Colonic mucosa (tissue), 4 donors: ENCODE measurements at regions not wholly inside any gene's neighbourhood (a gene's known extent, or its start where the extent isn't known, plus 50 kb on each side); places are given as distances from the start of the nearest gene placed in this dataset.
"Not testable (repeated sequence)": the region's sequence is repeated elsewhere in the genome, so short reads cannot be mapped to it uniquely, and the experiment has no call there.

Experiments used
- DNase-seq: peaks from one replicate; pipeline ENCODE4 v3.0.0-alpha.2; 2020
- H3K27ac ChIP-seq: fragments of 200-600 bp; one replicate; pipeline ENCODE4 v1.8.0; 2021
- H3K27me3 ChIP-seq: fragments of 200-600 bp; one replicate; pipeline ENCODE4 v1.8.0; 2021
- H3K36me3 ChIP-seq: fragments of 200-600 bp; one replicate; pipeline ENCODE4 v1.8.0; 2021
- H3K4me1 ChIP-seq: fragments of 200-600 bp; one replicate; pipeline ENCODE4 v1.8.0; 2021; ENCODE audit warnings: mild to moderate bottlenecking
- H3K4me3 ChIP-seq: fragments of 200-600 bp; one replicate; pipeline ENCODE4 v1.8.0; 2021
- H3K9ac ChIP-seq, 2 donors: one replicate each; pipeline ENCODE4 v1.7.0; 2013; ENCODE audit warnings: control low read depth in 2 of 2, low read depth in 2 of 2, low read length in 2 of 2
- H3K9me3 ChIP-seq: fragments of 200-600 bp; one replicate; pipeline ENCODE4 v1.8.0; 2021
- intact Hi-C: fragments of 100-400 bp; cut with DNase I; formaldehyde crosslinking; loops from one replicate; pipeline ENCODE4 v1.14.1; 2022
- TF ChIP-seq, protein P1 (sequence below): fragments of 200-600 bp; IDR thresholded peaks from one replicate; pipeline ENCODE4 v1.8.0; 2022; ENCODE audit warnings: antibody characterized with exemption, mild to moderate bottlenecking
- donor health status: healthy.
- donor health status: DM: no; HTN: no; CAD: no.
- donor health status: DM: no; HTN: no; CAD: no.

DNA sequence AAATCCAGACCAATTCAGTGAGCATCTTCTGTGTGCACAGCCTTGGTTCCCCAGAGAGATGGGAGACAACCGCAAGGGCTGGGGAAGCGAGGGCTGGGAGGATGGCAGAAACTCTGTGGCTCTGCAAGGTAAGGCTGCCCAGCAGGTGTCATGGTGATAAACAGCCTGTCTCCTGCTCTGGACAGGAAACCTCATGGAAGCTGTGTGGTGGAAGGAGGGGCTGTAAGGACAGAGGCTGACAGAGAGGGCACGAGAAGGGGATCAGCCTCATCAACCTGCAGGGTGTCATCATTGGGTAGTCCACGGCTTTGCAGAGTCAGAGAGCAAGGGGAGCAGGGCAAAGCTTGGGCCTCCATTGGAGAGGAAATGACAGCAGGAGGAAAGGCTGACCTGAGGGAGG, 138.4 kb upstream of the CADM1 start:
- TF ChIP-seq, protein P1, sequence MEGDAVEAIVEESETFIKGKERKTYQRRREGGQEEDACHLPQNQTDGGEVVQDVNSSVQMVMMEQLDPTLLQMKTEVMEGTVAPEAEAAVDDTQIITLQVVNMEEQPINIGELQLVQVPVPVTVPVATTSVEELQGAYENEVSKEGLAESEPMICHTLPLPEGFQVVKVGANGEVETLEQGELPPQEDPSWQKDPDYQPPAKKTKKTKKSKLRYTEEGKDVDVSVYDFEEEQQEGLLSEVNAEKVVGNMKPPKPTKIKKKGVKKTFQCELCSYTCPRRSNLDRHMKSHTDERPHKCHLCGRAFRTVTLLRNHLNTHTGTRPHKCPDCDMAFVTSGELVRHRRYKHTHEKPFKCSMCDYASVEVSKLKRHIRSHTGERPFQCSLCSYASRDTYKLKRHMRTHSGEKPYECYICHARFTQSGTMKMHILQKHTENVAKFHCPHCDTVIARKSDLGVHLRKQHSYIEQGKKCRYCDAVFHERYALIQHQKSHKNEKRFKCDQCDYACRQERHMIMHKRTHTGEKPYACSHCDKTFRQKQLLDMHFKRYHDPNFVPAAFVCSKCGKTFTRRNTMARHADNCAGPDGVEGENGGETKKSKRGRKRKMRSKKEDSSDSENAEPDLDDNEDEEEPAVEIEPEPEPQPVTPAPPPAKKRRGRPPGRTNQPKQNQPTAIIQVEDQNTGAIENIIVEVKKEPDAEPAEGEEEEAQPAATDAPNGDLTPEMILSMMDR = no peak
- no peaks in the 10 kb centered on the region for H3K27me3 ChIP-seq

DNA sequence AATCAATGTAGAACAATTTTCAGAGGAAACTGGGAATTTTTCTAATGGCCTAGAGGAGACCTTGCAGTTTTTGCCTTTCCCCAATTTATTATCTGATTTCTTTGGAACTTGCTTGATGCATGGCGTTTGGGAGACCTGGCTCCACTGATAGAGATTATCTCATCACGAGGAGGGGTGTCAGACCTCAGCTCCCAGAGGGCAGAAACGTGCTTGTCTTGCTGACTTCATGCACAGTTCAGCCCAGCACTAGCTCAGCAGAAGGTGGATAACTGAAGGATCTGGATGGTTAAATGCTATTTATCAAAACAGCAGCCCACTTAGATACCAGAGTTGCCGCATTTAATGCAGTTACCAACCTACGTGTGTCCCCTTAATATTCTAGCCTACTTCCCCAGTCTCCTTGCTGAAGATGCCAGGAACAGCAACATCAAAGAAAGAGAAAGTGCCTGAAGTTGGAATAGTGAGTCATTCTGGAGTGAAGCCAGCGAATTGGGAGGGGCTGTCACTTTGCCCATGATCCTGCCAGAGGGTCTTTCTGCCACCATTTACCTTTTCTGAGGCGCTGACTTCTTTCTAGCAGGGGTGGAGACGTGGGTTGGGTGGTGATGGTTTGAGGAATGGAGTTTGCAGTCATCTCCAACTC, 133.5 kb upstream of the CADM1 start:
- H3K27ac ChIP-seq = no peak overlapping the region
- no peak for DNase-seq
- TF ChIP-seq, protein P1 = no peak
- H3K27me3 ChIP-seq = no peaks in the 10 kb centered on the region
- no peak overlapping the region for H3K4me3 ChIP-seq
- H3K4me1 ChIP-seq = no peaks in the 10 kb centered on the region
- H3K9me3 ChIP-seq = no peaks in the 10 kb centered on the region
- no peaks in the 10 kb centered on the region for H3K36me3 ChIP-seq
- intact Hi-C loops = no loop called here
- H3K9ac ChIP-seq = no peak overlapping the region

More for the DNA sequence above, 138.4 kb upstream of the CADM1 start:
- intact Hi-C loops = no loop called here
- H3K9me3 ChIP-seq = no peaks in the 10 kb centered on the region
- no peaks in the 10 kb centered on the region for H3K4me1 ChIP-seq
- no peak for DNase-seq
- no peak overlapping the region for H3K27ac ChIP-seq
- H3K9ac ChIP-seq = no peak overlapping the region
- no peak overlapping the region for H3K4me3 ChIP-seq
- no peaks in the 10 kb centered on the region for H3K36me3 ChIP-seq

DNA sequence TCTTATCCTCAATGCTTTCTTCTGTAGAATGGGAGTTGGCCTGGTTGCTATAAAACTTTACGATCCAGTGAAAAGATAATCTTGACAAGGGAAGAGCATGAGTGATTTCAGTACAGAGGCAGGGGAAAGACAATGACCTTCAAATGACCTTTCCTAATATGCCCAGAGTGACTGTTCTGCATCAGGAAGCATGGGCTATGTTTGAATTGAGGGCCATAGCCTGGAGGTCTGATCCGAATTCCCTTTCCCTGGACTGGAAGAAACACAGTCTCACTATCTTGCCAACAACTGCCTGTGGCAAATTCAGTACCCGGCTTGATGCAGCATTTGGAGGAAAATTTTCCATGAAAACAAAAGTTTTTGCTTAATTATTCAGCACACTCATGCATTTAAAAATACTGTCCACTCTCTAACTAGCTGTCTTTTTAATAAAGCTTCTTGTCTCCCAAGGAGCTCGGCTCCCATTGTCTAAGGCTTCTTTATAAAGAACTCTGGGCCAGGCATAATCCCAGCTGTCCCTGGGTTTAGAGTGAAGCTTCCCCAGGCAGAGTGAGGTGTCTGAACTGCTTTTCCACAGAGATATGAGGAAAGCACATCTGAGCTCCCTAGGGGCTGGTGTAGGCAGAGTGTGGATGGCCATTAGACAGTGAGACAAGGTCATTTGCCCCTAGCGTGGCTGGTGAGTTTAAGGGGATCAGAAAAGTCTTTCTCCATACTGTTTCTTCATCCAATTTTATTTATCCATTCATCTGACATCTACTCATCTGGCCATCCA, 132.7 kb upstream of the CADM1 start:
- TF ChIP-seq, protein P1 = no peak
- Histone ChIP-seq H3K9ac (no peak overlapping the region), H3K4me1 (no peaks in the 10 kb centered on the region), H3K27me3 (no peaks in the 10 kb centered on the region), H3K9me3 (no peaks in the 10 kb centered on the region), H3K27ac (no peak overlapping the region), H3K4me3 (no peak overlapping the region), H3K36me3 (no peaks in the 10 kb centered on the region)
- DNase-seq = no peak
- intact Hi-C loops = no loop called here

DNA sequence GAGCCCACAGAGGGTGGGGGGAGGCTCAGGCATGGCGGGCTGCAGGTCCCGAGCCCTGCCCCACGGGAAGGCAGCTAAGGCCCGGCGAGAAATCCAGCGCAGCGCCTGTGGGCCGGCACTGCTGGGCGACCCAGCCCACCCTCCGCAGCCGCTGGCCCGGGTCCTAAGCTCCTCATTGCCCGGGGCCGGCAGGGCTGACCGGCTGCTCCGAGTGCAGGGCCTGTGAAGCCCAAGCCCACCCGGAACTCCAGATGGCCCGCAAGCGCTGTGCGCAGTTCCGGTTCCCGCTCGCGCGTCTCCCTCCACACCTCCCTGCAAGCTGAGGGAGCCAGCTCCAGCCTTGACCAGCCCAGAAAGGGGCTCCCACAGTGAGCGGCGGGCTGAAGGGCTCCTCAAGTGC, 129.8 kb upstream of the CADM1 start:
- H3K27ac ChIP-seq, H3K9me3 ChIP-seq, H3K4me3 ChIP-seq, H3K27me3 ChIP-seq, H3K36me3 ChIP-seq, DNase-seq, intact Hi-C loops, H3K9ac ChIP-seq, H3K4me1 ChIP-seq: not testable (repeated sequence)

DNA sequence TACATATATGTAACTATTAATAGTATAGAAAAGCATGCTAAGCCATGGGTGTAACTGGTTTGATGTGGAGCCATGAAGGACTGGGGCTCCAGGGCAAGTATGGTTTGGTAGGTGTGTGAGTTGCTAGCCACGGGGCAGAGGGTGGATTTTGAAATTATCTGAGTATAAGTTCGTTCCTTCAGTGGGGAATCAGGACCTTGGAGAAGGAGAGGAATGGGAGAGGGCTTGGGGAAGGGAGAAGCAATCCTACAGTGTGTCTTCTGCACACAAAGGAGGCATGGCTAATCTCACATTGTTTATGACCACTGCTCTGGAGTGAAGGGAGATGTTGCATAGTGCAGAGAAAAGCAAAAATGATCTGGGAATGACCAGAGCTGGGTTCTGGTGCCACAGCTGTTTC, 127.8 kb upstream of the CADM1 start:
- Histone ChIP-seq H3K4me1 (no peaks in the 10 kb centered on the region), H3K27ac (no peak overlapping the region), H3K27me3 (no peaks in the 10 kb centered on the region), H3K4me3 (no peak overlapping the region), H3K9ac (no peak overlapping the region), H3K36me3 (no peaks in the 10 kb centered on the region), H3K9me3 (no peaks in the 10 kb centered on the region)
- intact Hi-C loops = no loop called here
- no peak for DNase-seq
- TF ChIP-seq, protein P1 = no peak

DNA sequence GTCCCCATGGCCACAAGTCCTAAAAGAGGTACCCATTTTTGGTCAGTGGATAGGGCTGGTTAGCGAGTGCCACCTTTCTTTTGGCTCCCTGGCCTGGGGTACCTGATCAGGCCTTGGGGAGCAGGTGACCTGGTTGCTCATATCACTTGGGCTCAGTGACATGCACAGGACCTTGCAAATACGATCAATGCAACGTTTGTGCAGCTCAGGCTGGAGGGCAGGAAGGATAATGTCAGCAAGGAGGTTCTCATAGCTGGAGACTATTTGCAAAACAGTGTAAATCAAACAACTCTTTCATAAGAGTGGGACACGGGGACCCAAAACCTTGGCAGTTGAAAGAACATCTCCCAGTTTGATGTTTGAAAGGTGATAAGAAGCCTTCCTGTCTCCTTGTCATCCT, 127.4 kb upstream of the CADM1 start:
- Histone ChIP-seq H3K9ac (no peak overlapping the region), H3K27me3 (no peaks in the 10 kb centered on the region), H3K4me3 (no peak overlapping the region), H3K36me3 (no peaks in the 10 kb centered on the region), H3K4me1 (no peaks in the 10 kb centered on the region), H3K9me3 (no peaks in the 10 kb centered on the region), H3K27ac (no peak overlapping the region)
- intact Hi-C loops = no loop called here
- TF ChIP-seq, protein P1 = no peak
- no peak for DNase-seq
